ENCODE measurements at regions not wholly inside any gene's neighbourhood (a gene's known extent, or its start where the extent isn't known, plus 50 kb on each side); places are given as distances from the start of the nearest gene placed in this dataset.

DNA sequence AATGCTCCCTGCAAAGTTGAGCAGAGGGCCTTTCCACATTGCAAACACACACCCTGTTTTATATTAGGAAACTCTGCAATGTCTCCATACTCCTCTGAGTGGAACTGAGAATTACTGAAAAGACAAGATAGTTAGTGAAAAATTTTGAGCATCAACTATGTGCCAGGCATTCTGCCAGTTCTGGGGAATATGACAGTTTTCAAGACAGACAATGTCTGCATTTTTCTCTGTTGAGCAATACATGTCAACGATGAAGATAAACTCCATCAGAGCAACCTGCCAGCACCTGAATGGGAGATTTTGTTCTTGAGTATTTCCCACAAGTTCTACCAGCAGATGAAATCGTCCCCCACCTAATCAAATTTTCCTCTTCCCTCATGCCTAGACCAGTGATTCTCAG is 203.4 kb upstream of the BMPER start:
- no peak for DNase-seq

GRCh38 chr7:33702514-33703054 is 202.8 kb upstream of the BMPER start:
- no peak for DNase-seq

DNA sequence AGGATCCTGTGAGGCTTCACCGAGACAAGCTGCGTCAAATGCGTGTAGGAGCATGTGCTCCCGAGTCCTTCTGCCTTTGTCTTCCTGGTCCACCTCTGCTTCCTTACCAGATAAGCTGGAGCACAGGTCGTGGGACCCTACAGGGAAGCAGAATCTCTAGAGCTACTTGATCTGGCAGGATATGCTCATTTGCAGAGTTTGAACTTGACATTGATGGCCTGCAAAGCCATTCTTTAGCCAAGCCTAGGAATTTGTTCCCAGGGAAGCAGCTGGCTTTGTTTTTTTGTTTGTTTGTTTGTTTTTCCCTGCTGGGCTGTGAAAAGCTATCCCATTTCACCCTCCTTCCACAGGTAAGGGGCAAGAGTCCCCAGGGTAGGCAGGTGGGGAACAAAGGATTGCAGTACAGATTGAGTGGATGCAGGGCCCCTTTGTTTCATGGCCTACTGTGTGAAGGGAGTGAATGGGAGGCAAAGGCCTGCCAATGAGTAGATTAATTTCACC is 200.0 kb upstream of the BMPER start:
- no peak for DNase-seq

DNA sequence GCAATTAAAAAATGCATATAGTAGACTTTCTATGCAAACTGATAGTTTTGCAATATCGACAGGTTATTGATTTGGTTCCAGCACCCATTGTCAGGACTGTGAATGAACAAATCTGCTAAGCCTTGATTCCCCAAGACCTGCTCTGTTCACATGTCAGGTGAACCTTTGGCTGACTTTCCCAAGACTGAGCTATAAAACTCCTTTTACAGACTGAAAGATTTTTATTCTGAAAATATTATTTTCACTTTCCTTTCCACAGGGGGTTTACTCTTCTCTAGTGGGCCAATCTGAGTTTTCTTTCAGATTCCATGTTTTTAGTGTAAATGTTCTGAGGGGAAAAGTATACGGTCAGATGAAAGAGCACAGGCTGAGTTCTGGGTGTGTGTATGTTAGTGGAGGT is 199.2 kb upstream of the BMPER start:
- DNase-seq = no peak

- no peak for DNase-seq
Measured at GRCh38 chr7:33706771-33707200, 198.6 kb upstream of the BMPER start.

- no peak for DNase-seq
Measured at GRCh38 chr7:33707427-33707826, 197.9 kb upstream of the BMPER start.

DNA sequence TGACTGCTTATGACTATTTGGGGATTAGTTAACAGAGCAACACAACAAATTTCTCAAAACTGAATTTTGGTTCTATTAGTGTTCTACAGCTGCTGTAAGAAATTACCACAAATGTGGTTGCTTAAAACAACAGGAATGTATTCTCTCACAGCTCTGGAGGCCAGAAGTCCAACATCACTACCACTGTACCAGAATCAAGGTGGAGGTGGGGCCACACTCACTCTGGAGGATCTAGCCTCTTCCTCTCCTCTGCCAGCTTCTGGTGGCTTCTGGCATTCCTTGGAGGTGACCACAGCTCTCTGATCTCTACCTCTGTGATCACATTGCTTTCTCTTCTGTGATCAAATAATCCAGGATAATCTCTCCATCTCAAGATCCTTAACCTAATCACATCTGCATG is 194.7 kb upstream of the BMPER start:
- DNase-seq = no peak

DNA sequence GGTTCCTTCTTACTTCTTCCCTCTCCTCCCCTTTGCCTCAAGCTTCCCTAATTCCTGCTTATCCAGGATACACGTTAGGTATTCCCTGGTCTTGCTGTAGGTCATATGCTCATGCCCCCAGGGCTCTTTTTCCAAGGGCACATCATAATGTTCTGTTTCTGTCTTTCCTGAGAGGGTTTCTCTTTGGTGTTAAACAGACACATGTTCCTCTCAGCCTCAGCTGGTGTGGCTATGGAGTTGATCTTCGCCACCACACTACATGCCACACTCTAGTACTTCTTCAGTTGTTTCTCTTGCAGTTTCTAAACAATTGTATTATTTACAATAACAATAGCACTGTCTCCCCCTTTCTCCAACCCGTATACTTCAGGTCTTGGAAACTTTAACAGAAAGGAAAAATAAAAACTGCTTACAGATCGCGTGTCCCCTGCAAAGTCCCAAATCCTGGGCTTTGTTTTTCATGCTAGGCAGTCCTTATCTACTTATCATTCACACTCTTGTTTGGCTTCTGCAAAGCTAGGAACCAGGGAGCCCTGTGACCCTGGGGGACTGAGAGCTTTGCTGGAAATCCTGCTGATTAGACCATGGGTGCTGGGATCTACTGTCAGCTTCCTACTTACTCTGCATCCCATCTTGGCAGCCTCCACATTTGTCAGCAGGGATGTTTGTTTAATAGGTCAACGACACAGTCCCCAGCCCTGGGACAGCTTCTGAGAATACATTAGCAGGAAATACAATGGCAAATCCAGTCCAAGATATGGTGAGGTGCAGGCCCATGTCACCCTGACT is 193.9 kb upstream of the BMPER start:
- DNase-seq = no peak

GRCh38 chr7:33712020-33712414 is 193.3 kb upstream of the BMPER start:
- no peak for DNase-seq

DNA sequence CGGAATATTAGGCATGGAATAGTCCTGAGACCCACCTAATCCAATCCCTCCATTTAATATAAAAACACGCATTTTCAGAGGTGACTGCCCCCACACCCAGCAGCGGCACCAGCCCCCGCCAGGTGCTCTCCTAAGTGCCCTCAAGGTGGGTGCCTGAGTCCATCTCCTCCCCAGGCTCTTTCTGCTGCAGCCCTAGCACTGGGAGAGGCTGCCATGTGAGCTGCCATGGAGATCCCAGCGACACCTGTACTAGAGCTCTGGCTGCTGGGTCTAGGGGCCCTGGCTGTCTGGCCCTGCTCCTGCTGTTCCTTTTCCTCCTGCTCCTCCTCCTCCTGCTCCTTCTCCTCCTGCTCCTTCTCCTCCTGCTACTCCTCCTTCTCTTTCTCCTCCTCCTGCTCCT is 191.1 kb upstream of the BMPER start:
- no peak for DNase-seq

DNA sequence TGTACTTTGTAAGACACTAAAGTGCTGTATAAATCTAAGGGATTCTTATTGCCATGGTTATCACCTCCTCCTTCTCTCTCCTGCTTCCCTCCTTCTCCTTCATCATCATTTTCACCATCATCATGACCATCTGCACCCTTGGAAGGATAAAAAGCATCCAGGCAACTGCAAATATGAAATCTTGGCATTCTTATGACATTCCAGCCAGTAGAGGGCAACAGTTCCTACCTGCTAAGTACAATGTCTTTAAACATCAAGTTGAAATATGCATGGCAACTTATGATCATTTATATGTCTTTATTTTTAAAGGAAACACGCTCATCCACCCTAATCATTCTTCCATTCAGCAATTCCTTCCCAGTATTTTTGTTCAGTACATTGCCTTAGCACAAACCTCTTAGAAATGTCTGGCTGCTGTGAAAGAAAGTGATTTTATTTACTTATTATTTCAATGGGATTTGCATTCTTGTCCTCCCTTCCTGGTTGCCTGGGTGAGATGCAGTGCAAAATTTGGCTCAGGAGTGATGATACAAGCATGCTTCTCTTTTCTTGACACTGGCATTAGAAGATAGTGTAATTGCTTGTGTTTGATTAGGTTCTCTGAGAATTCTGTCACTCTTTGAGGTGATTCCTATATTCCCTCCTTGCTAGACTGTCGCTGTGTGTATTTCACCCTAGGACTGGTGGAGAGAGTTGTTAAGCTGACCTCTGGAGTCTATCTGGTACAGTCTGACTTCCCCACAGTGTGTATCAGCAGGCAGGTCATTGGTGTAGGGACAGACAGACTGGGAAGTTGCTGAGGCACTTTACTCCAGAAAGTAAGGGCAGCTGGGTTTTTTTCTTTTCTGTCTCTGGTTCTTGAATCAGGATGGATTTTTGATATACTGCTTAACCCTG is 188.5 kb upstream of the BMPER start:
- no peak for DNase-seq

GRCh38 chr7:33719059-33719581 is 186.2 kb upstream of the BMPER start:
- no peak for DNase-seq

GRCh38 chr7:33720139-33720538 is 185.2 kb upstream of the BMPER start:
- no peak for DNase-seq

DNA sequence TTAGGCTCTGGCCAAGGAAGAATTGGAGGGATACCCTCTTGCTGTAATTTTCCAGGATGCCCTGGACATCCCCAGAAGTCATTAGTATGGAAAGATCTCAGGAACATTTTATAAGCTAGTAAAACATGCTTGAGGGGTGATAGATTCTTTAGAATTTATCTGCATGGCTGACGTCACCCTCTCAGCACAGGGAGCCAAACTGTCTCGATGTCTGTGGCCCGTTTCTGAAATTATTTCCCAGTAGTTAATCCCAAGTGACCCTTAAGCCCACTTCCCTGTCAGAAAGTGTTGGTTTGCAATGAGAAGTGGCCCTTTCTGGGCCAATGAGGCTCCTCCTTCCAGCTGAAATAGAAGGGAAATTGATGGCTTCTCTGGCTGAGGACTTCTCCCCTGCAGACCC is 184.5 kb upstream of the BMPER start:
- no peak for DNase-seq

GRCh38 chr7:33721895-33722294 is 183.4 kb upstream of the BMPER start:
- no peak for DNase-seq

- DNase-seq = no peak
Measured at GRCh38 chr7:33722383-33723101, 182.8 kb upstream of the BMPER start.

- no peak for DNase-seq
Measured at GRCh38 chr7:33724201-33724600, 181.1 kb upstream of the BMPER start.

DNA sequence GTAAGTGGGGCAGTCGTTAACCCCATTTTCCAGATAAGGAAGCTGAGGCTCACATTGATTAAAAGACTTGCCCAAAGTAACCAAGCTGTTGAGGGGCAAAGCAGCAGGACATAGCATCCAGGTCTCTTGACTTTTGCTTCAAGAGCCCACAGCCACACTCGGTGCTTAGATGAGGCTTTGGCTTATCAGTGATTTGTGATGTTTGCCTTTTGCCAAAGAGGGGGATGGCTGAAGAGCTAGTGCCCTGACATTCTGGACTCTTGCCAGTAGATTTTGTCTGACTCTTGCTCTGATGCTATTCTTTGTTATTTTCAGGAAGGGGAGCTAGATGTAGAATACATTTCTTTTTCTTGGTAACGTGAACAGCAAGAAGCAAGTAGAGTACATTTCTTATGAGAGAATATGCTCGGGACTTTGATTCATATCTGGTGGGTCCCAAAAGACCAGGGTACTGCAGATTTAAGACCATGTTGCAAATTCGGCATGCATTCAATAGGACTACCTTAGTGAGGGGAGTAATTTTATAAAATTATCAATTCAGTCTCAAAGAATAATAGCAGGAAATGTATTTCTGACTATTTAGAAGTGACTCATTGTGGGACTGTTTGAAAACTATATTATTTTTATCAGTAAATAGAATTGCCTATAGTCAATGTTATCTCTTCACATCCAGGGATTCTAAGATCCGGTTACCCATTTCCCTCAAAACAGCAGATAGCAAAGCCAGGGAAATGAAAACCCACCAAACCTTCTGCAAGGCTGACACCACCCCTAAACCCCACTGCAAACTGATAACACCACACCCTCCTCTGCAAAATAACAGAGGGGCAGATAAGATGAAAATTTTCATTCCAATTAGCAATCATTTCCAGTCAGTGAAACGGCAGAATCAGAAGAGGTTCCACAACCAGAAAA is 180.0 kb upstream of the BMPER start:
- no peak for DNase-seq

DNA sequence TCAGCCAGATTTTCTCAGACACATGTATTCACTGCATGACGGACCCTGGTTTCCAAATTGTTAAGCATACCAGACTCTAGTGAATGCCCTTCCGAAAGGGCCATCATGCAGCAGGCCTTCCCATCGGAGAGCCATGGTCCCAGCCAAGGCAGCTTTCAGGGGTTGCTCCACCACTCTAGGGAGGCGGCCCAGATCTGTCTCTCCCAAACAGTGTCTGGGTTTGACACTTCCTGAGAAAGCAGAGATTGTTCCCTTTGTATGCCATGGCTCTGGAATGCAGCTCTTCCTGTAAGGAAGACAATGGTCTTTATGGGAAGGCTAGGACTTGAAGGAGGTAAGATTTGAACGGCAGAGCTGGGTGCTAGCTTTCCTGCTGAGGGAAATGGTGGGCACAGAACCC is 178.8 kb upstream of the BMPER start:
- DNase-seq = no peak

- DNase-seq = no peak
Measured at GRCh38 chr7:33727315-33727714, 178.0 kb upstream of the BMPER start.

GRCh38 chr7:33728873-33729551 is 176.3 kb upstream of the BMPER start:
- DNase-seq = no peak

All from NCI-H510A (cell line).